ENCODE measurements at regions not wholly inside any gene's neighbourhood (a gene's known extent, or its start where the extent isn't known, plus 50 kb on each side); places are given as distances from the start of the nearest gene placed in this dataset.
"Not testable (repeated sequence)": the region's sequence is repeated elsewhere in the genome, so short reads cannot be mapped to it uniquely, and the experiment has no call there.

DNA sequence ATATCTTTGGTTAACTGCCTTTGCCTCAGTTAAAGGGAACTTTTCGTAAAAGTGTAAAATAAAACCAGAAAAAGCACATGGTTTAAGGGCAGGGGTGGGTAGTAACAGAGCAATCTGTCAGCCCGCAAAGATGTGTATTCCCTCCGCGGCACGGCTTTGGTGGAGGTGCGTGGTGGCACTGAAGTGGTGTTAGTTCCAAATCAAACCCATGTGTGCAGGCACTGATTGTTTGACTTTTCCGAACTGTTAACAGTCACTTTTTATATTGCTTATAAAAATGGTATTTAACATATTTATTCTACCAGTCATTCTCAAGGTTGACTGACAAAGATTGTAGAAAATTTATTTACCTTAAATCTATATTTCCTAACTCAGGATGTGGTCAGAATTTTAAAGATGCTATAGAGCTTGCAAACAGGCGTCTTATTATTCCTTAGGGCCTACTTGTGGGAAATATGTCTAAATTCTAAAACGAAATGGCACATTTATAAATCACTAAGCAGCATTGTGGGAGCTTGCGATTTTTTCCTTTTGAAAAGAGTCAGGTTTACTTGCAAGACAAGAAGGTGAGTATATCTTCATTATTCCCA is 272.7 kb upstream of the PCDH18 start:
- no peak for DNase-seq
- in situ Hi-C loops (cut with MboI; ENCODE audit: low pct_unique_long_range_greater_than_20kb, low sequenced_read_pairs), result no loop called here

DNA sequence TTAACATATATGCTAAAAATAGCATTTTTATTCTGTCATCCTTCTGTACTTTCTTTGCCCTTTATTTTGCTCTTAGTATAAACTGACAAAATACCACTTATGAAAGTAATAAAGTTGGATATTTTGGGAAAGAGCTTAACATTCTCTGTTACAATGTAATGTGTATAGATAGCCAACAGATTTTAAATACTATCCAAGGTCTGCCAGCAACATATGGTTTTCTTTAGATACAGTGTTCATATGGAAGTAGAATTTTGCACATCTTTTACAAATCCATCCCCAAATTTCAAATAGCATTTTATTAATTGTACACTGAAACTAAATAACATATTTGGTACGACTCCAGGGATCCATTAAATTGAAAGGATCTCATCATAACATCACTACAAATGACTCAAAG is 268.6 kb upstream of the PCDH18 start:
- DNase-seq, result no peak

DNA sequence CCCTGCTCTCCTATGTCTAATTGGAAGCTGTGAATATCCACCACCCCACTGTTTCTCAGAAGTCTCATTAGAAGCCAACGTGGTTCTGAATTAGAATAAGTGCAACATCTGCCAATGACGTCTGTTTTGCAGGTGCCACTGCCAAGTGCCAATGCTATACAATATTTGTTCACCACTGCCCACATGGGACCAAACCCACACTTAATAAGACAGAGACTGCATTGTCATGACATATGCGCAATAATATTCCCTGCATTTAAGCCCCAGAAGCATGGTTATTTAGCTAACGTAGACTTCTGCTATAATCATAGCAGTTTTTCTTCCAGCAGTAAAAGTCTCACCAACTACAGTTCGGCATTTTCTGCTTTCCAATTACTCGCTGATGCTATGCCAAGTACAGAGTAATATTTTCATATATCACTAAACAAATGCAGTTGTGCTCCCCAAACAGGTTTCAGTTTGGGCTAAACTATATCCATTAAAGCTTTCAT is 262.5 kb upstream of the PCDH18 start:
- no peak for DNase-seq
- in situ Hi-C loops (cut with MboI; ENCODE audit: low pct_unique_long_range_greater_than_20kb, low sequenced_read_pairs), result no loop called here

More for the DNA sequence above, 268.6 kb upstream of the PCDH18 start:
- in situ Hi-C loops (cut with MboI; ENCODE audit: low pct_unique_long_range_greater_than_20kb, low sequenced_read_pairs), result no loop called here

DNA sequence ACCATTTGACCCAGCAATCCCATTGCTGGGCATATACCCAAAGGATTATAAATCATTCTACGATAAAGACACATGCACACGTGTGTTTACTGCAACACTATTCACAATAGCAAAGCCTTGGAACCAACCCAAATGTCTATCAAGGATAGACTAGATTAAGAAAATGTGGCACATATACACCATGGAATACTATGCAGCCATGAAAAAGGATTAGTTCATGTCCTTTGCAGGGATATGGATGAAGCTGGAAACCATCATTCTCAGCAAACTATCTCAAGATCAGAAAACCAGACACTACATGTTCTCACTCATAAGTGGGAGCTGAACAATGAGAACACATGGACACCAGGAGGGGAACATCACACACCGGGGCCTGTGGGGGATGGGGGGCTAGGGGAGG is 257.0 kb upstream of the PCDH18 start:
- DNase-seq; in situ Hi-C loops (cut with MboI; ENCODE audit: low pct_unique_long_range_greater_than_20kb, low sequenced_read_pairs): not testable (repeated sequence)

DNA sequence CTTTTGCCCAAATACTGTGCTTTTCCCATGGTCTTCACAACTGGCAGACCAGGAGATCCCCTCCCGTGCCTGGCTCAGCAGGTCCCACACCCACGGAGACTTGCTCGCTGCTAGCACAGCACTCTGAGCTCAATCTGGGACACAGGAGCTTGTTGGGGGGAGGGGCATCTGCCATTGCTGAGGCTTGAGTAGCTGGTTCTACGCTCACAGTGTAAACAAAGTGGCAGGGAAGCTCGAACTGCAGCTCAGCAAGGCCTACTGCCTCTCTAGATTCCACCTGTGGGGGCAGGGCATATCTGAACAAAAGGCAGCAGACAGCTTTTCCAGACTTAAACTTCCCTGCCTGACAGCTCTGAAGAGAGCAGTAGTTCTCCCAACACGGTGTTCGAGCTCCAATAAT is 251.6 kb upstream of the PCDH18 start:
- DNase-seq; in situ Hi-C loops (cut with MboI; ENCODE audit: low pct_unique_long_range_greater_than_20kb, low sequenced_read_pairs): not testable (repeated sequence)

DNA sequence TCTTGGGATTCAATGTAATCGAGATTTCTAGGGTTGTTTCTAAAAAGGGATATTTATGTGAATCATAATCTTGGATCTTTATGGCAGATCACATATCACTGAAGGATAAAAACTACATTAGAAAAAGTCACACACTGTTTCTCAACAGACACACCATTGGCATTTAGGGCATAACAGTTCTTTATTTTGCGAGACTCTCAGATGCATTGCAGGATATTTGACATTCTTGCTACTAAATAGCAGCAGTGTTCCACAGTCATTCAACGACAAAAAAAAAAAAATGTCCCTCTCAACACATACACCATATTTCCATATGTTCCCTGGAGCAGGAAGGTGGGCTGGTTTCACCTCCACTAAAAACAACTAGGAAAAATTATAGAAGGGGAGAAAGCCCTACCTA is 243.4 kb upstream of the PCDH18 start:
- in situ Hi-C loops (cut with MboI; ENCODE audit: low pct_unique_long_range_greater_than_20kb, low sequenced_read_pairs), result no loop called here

DNA sequence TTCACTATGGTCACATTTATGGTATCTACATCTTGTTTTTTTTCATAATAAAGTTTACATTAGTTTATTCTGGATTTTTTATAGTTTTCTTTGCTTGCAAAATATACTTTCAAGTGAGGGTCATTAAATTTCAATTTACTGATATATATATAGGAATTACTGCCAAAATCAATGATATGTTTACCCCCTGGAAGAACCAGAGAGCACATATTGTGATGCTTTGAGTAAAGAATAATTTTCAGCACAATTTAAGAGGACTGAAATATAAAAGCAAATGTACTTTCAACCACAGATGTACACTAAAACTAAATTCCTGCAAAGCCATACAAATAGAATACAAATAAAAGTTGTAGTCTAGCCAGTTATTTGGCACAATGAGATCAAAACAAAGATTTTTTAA is 242.2 kb upstream of the PCDH18 start:
- DNase-seq, result no peak
- in situ Hi-C loops (cut with MboI; ENCODE audit: low pct_unique_long_range_greater_than_20kb, low sequenced_read_pairs), result no loop called here

More for the DNA sequence above, 243.4 kb upstream of the PCDH18 start:
- DNase-seq, result no peak

DNA sequence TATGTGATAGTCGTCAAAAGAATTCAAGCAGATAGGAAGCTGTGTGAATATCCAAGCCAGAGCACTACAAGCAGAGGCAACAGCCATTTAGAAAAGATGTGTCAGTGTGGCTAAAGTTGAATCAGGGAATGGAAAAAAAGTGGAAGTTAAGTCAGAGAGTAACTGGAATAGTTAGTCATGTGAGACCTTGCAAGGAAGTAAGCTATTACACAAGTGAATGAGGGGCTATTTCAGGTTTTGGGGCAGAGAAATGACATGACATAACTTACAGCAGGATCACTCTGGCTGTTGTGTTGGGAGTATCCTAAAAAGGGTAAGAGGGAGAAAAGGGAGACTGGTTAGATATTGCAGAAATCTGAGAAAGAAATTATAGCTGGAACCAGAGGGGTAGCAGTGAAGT is 236.6 kb upstream of the PCDH18 start:
- in situ Hi-C loops (cut with MboI; ENCODE audit: low pct_unique_long_range_greater_than_20kb, low sequenced_read_pairs), result no loop called here
- DNase-seq, result peak; percentile 1

DNA sequence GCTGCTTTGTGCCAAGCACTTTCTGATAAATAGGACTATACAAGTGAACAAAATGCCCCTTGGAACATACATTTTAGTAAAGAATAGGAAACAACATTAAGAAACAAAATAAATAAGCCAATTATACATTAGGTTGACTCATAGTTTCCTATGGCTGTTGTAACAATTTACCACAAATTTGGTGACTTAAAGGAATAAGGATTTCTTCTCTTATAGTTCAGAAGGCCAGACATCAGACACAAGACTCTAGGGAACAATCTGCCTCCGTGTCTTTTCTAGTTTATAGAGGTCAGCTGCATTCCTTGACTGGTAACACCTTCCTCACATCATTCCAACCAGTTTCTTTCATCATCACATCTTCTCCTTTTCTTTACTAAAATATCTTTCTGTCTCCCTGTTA is 235.9 kb upstream of the PCDH18 start:
- in situ Hi-C loops (cut with MboI; ENCODE audit: low pct_unique_long_range_greater_than_20kb, low sequenced_read_pairs), result no loop called here
- DNase-seq, result no peak

DNA sequence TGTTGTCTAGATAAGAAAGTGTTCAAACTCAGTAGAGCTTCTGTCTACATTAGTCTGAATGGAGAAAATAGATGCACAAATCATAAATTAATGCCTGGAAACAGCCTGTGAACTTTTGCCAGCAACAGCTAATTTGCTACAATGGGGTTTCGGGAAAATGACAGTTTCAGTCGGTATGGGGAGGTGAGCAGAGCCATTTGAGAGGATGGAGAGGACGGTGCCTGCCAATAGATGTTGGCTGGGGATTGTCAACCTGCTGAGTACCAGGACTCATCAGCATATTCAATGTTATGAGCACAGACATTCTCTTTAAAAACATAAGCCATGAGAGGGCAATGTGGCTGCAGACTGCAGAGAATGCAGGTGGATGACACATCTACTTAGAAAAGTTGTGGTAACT is 230.3 kb upstream of the PCDH18 start:
- in situ Hi-C loops (cut with MboI; ENCODE audit: low pct_unique_long_range_greater_than_20kb, low sequenced_read_pairs), result no loop called here
- no peak for DNase-seq

DNA sequence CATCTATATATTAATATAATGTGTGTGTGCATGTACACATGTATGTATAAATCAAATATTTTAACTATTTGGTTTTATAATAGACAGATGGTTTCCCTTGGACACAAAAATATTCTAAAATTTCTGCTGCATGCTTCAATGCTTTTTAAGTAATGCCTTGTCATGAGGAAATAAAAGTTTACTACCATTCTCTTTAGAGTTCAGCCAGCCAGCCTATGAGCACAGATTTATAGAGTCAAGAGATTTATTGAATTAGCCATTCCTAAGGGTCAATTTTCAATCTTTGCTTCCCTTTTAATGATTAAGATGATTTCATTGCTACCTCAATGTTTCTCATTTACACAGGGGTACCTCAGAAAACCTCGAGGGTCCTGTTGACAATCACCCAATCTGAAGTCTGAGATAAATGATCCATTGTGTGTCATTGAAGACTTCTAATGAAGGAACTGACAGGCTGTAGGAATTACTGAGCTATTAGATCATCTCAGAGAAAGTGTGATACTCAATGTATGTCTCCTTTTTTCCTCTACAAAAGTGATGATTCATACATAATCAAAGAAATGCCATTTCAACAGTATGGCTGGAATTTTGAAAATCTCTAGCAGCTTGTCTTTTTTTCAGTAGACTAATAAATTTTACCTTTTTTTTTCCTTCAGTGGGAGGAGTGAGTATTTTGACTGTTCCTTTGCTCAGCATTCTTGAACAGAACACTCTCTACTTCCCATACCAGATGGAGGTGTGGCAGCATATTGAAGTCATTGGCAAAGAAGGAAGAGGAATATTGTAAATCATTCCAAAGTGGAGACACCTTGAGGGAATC is 222.6 kb upstream of the PCDH18 start:
- no peak for DNase-seq
- in situ Hi-C loops (cut with MboI; ENCODE audit: low pct_unique_long_range_greater_than_20kb, low sequenced_read_pairs), result no loop called here

DNA sequence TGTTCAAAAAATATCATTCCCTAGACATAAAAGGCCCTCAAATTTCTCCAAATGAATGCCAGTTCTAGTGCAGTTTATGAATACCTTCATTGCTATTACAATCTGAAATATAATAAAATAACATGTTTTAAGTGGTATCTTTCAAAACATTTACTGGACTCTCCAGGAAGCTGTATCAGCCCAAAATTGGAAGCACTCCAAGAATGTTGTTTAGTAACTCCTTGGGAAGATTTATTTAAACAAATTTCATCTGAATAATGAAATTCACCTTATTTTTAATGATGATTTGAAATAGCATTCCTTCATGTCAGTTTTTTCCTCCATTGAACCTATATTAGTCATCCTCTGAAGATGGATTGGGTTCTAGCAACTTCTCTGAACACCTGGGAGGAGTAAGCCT is 217.2 kb upstream of the PCDH18 start:
- in situ Hi-C loops (cut with MboI; ENCODE audit: low pct_unique_long_range_greater_than_20kb, low sequenced_read_pairs), result no loop called here
- no peak for DNase-seq

DNA sequence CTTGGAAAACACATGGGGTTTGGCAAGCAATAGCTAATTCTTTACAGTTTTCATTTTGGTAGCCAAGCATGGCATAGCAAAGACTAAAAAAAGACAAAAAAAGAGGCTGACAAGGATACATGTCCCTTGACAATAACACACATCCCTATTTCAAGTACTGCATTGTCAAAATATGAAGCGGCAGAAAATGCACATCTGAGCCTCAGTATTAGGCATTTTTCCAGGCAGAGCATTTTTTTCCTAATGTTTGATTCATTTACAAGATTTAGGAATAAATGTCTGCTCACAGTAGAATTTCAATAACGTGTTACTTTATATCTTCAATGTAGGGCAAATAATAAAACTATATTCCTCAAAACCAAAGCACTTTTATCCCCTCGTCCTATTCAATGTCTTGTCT is 216.3 kb upstream of the PCDH18 start:
- DNase-seq, result no peak
- in situ Hi-C loops (cut with MboI; ENCODE audit: low pct_unique_long_range_greater_than_20kb, low sequenced_read_pairs), result no loop called here

DNA sequence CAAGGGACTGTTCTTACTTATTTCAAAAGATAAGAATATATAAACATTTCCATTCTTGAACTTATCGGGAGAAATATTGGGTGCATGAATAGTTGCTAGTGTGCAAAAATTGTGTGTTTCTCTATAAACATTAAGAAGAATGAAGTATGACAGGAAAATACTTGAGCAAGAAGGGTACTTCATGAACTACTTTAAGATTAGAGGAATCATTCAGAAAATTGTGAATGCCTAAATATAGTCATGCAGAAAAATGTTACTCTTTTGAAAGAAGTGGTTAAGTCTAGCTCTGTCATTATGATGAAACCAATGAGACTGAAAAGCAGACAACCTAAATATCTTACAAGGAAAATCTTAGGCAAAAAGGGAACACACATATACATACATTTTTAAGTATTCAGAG is 207.8 kb upstream of the PCDH18 start:
- DNase-seq, result no peak
- in situ Hi-C loops (cut with MboI; ENCODE audit: low pct_unique_long_range_greater_than_20kb, low sequenced_read_pairs), result no loop called here

DNA sequence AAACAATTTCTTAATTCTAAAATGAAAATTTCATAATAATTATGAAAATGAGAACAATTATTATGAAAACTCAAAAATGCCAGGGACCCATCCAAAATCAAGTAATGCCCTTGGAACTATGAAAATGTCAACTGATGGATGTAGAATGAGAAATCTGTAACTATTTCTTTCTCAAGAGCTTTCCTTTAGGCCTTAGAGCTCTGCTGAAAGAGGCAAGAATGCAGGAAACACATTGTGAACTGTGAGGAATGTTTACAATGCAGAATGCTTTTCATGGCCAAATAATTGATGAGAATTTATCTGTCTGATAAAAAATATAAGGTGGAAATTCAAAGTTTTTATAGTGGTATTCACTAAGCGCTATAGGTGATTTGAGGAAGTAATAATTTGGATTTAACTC is 207.1 kb upstream of the PCDH18 start:
- in situ Hi-C loops (cut with MboI; ENCODE audit: low pct_unique_long_range_greater_than_20kb, low sequenced_read_pairs), result no loop called here
- no peak for DNase-seq

DNA sequence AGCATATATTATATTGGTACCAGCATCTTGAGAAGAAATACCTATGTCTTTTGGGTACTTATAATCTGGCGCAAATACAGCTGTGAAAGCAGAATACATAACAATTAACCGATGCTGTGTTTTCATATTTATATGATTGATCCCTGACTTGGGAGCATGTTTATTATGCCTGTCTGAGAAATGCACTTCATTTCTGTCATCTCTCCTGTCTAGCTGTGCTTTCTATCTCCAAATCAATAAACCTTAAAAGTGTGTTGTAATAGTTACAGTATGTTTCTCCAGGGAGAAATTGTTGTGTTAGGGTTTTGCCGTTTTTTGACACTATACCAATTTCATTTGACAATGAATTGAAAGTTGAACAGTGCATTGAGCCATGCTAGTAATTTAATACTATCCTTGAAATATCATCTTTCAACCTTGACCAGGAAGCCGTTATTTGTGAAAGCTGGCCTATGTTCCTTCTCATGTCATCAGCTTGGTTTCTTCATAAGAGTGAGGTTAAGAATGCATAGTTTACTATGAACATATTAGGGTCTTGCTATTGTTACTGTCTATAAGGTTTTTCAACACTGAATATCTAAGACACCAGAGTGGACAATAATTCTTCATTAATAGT is 206.2 kb upstream of the PCDH18 start:
- in situ Hi-C loops (cut with MboI; ENCODE audit: low pct_unique_long_range_greater_than_20kb, low sequenced_read_pairs), result no loop called here
- DNase-seq, result no peak

DNA sequence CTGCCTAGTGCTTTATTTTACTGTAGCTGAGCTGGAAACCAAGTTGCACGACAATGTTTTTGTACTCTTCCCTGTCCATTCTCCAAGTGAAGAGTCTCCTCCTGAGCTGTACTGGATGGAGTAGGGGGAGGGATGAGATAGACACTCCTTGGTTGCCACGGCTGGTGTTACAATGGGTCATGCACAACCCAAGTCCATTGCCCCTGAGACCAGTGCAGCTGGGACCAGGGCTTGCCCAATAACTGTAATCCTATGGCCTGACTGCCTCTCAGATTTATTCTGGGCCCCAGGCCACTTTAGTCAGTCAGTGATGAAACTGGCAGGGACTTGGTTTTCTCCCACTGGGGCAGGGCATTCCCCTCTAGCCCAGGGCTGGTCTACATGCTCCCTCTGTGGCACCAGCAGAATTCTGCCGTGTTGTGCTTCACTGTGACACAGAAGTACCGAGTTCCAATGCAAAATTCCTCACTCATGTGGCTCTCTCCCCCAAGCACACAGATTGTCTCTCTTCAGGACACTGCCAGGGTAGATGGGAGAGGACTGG is 203.3 kb upstream of the PCDH18 start:
- in situ Hi-C loops (cut with MboI; ENCODE audit: low pct_unique_long_range_greater_than_20kb, low sequenced_read_pairs), result no loop called here
- no peak for DNase-seq

DNA sequence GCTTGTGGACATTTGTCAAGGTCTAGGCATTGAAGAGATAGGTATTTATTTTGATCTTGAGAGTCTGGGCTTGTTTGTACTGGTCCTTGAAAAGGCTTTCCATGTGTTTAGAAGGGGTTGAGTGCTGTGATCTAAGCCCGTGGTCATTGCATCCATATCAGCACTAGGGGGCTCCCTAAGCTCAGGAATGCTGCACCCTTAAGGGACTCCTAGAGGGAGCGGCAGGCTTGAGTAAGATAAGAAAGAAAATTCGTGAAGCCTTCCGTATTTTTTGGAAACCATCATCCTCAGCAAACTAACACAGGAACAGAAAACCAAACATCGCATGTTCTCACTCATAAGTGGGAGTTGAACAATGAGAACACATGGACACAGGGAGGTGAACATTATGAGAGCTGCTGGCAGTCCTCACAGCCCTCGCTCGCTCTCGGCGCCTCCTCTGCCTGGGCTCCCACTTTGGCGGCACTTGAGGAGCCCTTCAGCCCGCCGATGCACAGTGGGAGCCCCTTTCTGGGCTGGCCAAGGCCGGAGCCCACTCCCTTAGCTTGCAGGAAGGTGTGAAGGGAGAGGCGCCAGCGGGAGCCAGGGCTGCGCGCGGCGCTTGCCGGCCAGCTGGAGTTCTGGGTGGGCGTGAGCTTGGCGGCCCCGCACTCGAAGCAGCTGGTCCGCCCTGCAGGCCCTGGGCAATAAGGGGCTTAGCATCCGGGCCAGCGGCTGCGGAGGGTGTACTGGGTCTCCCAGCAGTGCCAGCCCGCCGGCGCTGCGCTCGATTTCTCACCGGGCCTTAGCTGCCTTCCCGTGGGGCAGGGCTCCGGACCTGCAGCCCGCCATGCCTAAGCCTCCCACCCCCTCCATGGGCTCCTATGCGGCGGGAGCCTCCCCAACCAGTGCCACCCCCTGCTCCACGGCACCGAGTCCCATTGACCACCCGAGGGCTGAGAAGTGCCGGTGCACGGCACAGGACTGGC is 201.2 kb upstream of the PCDH18 start:
- in situ Hi-C loops (cut with MboI; ENCODE audit: low pct_unique_long_range_greater_than_20kb, low sequenced_read_pairs), result not testable (repeated sequence)
- DNase-seq, result peak; percentile 48

DNA sequence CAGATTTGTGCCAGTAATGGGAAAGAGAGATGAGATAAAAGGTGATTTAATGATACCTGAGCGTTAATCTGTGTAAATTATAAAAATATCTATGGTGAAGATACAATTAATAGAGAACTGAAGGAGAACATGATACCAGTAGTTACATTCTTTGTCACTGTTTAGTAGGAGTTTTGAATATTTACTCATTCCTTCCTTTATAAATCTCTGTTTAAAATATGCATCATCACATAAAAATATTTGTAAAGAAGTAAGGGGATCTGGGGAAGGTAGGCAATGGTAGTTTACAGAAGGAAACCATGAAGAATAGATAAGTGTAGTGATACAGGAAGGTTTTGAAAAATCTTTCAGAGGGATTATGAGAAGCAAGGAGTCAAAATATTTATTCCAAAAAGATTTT is 190.6 kb upstream of the PCDH18 start:
- in situ Hi-C loops (cut with MboI; ENCODE audit: low pct_unique_long_range_greater_than_20kb, low sequenced_read_pairs), result no loop called here
- no peak for DNase-seq

All from KBM-7 (cell line).